Right lobe of liver (tissue), 4 donors: ENCODE measurements at regions not wholly inside any gene's neighbourhood (a gene's known extent, or its start where the extent isn't known, plus 50 kb on each side); places are given as distances from the start of the nearest gene placed in this dataset.

Experiments used
- POLR2A ChIP-seq: fragments of 450-650 bp; IDR thresholded peaks from one replicate; pipeline ENCODE4 v1.6.1; 2017; ENCODE audit warnings: antibody characterized with exemption, mild to moderate bottlenecking
- TF ChIP-seq, protein P1 (sequence below), 4 donors: fragments of 200-600 bp in 3 of 4; fragments of 450-650 bp in 1 of 4; IDR thresholded peaks; one replicate each; pipeline versions ENCODE4 v1.5.1 to v1.8.0; 2016 to 2022; ENCODE audit warnings: antibody characterized with exemption in 4 of 4, mild to moderate bottlenecking in 2 of 4
- donor health status: DM: no; HTN: no; CAD: no.
- donor health status: DM: no; HTN: no; CAD: no.
- donor health status: DM: no; HTN: yes; CAD: no.

- TF ChIP-seq, protein P1, sequence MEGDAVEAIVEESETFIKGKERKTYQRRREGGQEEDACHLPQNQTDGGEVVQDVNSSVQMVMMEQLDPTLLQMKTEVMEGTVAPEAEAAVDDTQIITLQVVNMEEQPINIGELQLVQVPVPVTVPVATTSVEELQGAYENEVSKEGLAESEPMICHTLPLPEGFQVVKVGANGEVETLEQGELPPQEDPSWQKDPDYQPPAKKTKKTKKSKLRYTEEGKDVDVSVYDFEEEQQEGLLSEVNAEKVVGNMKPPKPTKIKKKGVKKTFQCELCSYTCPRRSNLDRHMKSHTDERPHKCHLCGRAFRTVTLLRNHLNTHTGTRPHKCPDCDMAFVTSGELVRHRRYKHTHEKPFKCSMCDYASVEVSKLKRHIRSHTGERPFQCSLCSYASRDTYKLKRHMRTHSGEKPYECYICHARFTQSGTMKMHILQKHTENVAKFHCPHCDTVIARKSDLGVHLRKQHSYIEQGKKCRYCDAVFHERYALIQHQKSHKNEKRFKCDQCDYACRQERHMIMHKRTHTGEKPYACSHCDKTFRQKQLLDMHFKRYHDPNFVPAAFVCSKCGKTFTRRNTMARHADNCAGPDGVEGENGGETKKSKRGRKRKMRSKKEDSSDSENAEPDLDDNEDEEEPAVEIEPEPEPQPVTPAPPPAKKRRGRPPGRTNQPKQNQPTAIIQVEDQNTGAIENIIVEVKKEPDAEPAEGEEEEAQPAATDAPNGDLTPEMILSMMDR (IDR thresholded peaks at IDR 0.05), result no peak
- no peak for TF ChIP-seq POLR2A
Observed at GRCh38 chr3:13950042-13950441, 70.2 kb upstream of the WNT7A start.
